AG09309 (cell line): ENCODE measurements at regions not wholly inside any gene's neighbourhood (a gene's known extent, or its start where the extent isn't known, plus 50 kb on each side); places are given as distances from the start of the nearest gene placed in this dataset.

ENCODE experiments used
- DNase-seq: peaks from one replicate; pipeline ENCODE4 v3.0.0-alpha.2; 2010; ENCODE audit warnings: low read depth
- H3K4me3 ChIP-seq: 2 replicates; pipeline ENCODE4 v1.5.1; 2011; ENCODE audit warnings: mild to moderate bottlenecking, low read depth, low read length, moderate library complexity; ENCODE audit not compliant: control insufficient read depth
- TF ChIP-seq, protein P1 (sequence below): IDR thresholded peaks from 2 replicates; pipeline ENCODE4 v1.5.1; 2011; ENCODE audit warnings: mild to moderate bottlenecking, low read depth, low read length, inconsistent platforms; ENCODE audit not compliant: insufficient read depth, control insufficient read depth; ENCODE audit errors: missing control alignments

- DNase-seq = no peak
- no peak overlapping the region for H3K4me3 ChIP-seq
- TF ChIP-seq, protein P1, sequence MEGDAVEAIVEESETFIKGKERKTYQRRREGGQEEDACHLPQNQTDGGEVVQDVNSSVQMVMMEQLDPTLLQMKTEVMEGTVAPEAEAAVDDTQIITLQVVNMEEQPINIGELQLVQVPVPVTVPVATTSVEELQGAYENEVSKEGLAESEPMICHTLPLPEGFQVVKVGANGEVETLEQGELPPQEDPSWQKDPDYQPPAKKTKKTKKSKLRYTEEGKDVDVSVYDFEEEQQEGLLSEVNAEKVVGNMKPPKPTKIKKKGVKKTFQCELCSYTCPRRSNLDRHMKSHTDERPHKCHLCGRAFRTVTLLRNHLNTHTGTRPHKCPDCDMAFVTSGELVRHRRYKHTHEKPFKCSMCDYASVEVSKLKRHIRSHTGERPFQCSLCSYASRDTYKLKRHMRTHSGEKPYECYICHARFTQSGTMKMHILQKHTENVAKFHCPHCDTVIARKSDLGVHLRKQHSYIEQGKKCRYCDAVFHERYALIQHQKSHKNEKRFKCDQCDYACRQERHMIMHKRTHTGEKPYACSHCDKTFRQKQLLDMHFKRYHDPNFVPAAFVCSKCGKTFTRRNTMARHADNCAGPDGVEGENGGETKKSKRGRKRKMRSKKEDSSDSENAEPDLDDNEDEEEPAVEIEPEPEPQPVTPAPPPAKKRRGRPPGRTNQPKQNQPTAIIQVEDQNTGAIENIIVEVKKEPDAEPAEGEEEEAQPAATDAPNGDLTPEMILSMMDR = no peak
Observed at GRCh38 chr2:234790380-234790779, 161.4 kb upstream of the SH3BP4 start.

DNA sequence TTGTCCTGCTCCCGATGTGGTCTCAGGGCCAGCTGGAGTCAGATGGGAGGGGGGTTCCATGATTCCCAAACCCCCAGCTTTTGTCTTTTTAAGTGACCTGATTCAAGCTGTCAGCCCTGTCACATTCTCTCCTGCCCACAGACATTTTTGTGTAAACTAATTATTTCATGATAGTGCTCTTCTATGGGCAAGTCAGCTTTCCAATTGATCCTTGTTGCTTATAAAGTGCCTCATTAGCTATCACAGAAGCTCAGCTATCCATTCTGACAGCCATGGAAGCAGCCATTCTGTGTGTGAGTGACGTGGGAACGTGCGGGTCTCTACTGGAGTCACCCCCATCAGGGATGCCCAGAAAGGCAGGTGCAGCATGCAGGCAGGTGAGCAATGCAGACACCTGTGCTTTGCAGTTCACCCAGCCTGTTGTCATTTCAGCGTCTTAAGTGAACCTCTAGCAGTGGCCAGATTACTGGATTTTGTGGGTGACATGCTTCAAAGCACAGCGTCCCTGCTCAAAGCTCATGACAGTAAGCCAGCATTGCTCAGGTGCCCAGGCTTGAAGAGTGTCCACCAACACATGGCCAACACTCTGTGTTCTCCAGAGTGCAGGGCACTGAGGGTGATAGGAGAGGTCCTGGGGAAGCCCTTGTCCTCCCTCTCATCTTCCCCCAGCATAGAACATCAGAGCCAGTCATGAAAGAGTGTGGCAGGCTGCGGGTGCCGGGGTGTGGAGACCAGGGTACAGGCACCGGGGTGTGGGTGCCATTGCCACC lies 162.1 kb upstream of the SH3BP4 start:
- TF ChIP-seq, protein P1 = no peak
- H3K4me3 ChIP-seq = no peak overlapping the region
- no peak for DNase-seq

- no peak overlapping the region for H3K4me3 ChIP-seq
- no peak for DNase-seq
- TF ChIP-seq, protein P1 = no peak
Observed at GRCh38 chr2:234788841-234789240, 163.0 kb upstream of the SH3BP4 start.

GRCh38 chr2:234788381-234788780 lies 163.4 kb upstream of the SH3BP4 start:
- H3K4me3 ChIP-seq = no peak overlapping the region
- no peak for DNase-seq
- TF ChIP-seq, protein P1 = no peak

DNA sequence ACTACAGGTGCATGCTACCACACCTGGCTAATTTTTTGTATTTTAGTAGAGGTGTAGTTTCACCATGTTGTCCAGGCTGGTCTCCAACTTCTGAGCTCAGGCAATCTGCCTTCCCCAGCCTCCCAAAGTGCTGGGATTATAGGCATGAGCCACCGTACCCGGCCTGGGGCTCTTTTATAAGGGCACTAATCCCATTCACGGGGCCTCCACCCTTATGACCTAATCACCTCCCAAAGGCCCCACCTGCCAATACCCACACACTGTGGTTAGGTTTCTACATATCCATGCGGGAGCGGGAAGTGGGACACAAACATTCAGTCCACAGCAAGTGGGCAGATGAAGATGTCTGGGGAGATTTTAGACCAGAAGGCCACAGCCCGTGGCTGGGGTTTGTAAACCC lies 164.7 kb upstream of the SH3BP4 start:
- TF ChIP-seq, protein P1 = no peak
- DNase-seq = no peak
- no peak overlapping the region for H3K4me3 ChIP-seq

GRCh38 chr2:234773764-234774409 lies 177.9 kb upstream of the SH3BP4 start:
- TF ChIP-seq, protein P1 = no peak
- H3K4me3 ChIP-seq = no peak overlapping the region
- no peak for DNase-seq

- H3K4me3 ChIP-seq = no peak overlapping the region
- DNase-seq = no peak
- TF ChIP-seq, protein P1 = no peak
Observed at GRCh38 chr2:234773129-234773528, 178.7 kb upstream of the SH3BP4 start.
